ENCODE measurements at regions not wholly inside any gene's neighbourhood (a gene's known extent, or its start where the extent isn't known, plus 50 kb on each side); places are given as distances from the start of the nearest gene placed in this dataset.

DNA sequence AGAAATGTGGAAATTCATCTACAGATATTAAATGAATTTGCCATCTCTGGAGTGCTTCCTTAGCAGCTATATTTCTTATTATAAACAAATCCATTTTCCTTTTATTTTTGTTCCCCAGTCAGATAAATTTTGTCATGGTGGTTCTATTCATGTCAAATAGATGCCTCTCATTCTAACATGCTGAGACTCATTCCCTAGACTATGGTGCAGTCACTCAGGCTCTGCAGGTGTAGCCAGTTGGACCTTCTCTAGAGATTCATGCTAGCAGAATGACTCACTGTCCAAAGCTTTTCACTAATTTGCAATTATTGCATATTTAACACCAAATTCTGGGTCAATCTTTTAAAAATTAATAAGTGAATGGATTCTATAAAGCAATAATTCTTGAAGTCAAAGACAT, 1392.7 kb downstream of the PCDH7 start:
- TF ChIP-seq, protein P1, sequence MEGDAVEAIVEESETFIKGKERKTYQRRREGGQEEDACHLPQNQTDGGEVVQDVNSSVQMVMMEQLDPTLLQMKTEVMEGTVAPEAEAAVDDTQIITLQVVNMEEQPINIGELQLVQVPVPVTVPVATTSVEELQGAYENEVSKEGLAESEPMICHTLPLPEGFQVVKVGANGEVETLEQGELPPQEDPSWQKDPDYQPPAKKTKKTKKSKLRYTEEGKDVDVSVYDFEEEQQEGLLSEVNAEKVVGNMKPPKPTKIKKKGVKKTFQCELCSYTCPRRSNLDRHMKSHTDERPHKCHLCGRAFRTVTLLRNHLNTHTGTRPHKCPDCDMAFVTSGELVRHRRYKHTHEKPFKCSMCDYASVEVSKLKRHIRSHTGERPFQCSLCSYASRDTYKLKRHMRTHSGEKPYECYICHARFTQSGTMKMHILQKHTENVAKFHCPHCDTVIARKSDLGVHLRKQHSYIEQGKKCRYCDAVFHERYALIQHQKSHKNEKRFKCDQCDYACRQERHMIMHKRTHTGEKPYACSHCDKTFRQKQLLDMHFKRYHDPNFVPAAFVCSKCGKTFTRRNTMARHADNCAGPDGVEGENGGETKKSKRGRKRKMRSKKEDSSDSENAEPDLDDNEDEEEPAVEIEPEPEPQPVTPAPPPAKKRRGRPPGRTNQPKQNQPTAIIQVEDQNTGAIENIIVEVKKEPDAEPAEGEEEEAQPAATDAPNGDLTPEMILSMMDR (IDR thresholded peaks at IDR 0.05), result no peak
- no peak for TF ChIP-seq POLR2A (IDR thresholded peaks at IDR 0.05)

All from right lobe of liver (tissue), 4 donors.